ENCODE measurements at regions not wholly inside any gene's neighbourhood (a gene's known extent, or its start where the extent isn't known, plus 50 kb on each side); places are given as distances from the start of the nearest gene placed in this dataset.

DNA sequence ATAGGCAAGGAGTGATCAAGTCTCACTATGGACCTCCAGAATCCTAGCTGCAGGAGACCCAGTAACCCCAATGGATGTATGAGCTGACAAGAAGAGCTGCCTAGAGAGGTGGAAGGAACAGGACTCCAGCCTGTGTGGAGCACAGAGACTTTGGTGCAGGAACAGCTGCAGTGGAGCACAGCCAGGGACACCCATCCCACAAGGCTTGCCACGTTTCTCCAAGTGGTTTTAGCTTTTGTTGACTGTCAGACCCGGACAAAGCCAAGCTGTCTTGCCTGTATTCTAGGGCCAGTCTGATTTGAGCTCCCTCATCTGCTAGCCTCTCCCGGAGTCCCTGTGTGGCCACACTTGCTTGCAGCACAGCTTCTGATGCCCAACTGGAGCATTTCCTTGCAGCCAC lies 224.7 kb downstream of the CHRM2 start:
- TF ChIP-seq CTCF (IDR thresholded peaks at IDR 0.05; ENCODE audit: low read depth, low read length, missing control alignments), result no peak
- no peak for DNase-seq (ENCODE audit: extremely low read depth, low read depth)
- no peak overlapping the region for H3K4me3 ChIP-seq (replicated peaks; ENCODE audit: low read depth, low read length)

DNA sequence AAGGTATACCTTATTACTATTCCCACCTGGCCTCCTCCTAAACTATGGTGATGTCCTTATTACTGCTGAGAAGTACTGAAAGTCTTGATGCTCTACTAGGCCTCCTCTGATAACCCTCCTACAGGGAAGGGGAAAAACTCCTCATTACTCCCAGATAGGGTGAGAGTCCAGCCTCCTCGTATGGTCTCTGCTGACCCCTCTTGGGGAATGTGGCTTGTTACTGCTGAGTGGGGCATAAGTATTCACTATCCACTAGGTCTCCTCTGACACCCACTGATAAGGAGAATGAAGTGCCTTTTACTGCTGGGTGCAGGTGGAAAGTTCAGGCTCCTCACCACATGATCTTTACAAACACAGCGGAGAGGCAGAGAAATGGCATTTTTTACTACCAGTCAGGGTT lies 222.9 kb downstream of the CHRM2 start:
- no peak for DNase-seq (ENCODE audit: extremely low read depth, low read depth)
- no peak overlapping the region for H3K4me3 ChIP-seq (replicated peaks; ENCODE audit: low read depth, low read length)

DNA sequence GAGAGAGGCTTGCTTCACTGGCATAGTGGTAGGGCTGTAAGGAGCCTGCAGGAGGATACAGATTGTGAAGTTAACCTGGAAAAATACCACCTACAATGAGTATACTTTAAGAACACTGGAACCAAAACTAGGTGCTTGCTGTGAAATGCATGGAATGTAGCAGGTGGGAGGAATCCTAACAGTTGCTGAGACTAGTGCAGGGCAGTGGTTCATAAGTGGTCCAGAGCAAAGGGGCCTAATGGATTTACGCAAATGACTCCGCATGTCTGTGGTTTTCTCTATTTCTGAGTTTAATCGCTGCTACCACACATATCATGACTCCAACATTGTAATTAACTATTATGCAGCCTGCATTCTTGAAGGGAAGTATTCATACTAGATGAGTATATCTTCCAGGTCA lies 218.4 kb downstream of the CHRM2 start:
- no peak for TF ChIP-seq CTCF (IDR thresholded peaks at IDR 0.05; ENCODE audit: low read depth, low read length, missing control alignments)
- H3K4me3 ChIP-seq (replicated peaks; ENCODE audit: low read depth, low read length), result no peak overlapping the region
- no peak for DNase-seq (ENCODE audit: extremely low read depth, low read depth)

More for the DNA sequence above, 222.9 kb downstream of the CHRM2 start:
- peak; percentile 49 for TF ChIP-seq CTCF (IDR thresholded peaks at IDR 0.05; ENCODE audit: low read depth, low read length, missing control alignments)

DNA sequence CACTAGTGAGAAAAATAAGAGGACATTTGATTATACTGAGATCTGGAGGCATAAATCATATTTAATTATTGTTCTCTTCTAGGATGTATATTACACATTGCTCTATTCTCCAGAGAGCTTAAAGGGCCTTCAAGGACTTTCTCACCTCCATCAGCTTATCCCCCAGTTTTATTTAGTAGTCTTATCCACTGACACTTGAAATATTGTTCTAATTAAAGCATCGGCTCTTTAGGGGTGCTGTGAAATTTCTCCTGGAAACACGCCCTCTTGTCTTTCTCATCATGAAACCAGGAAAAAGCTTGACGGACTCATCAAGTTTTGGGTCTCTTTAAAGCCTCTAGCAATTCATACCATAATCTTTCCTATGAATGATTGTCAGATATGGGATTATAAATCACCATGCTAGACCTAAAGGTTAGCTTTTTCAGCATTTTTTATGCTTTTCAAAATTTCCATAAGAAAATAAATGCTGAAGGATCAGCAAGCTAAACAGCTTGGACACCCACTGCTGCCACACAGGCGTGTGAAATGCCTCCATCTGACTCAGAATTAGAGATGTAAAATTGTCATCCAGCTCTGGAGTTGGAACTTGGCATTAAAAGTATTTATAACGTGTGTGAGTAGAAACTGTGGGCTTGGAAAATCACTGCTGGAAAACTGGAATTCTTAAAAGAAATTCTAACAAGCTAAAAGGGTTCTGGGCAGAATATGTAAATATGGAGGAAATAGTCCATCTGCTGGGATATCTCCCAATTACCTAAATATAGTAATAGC lies 216.3 kb downstream of the CHRM2 start:
- DNase-seq (ENCODE audit: extremely low read depth, low read depth), result no peak
- no peak for TF ChIP-seq CTCF (IDR thresholded peaks at IDR 0.05; ENCODE audit: low read depth, low read length, missing control alignments)
- H3K4me3 ChIP-seq (replicated peaks; ENCODE audit: low read depth, low read length), result no peak overlapping the region

- DNase-seq (ENCODE audit: extremely low read depth, low read depth), result no peak
- H3K4me3 ChIP-seq (replicated peaks; ENCODE audit: low read depth, low read length), result no peak overlapping the region
- no peak for TF ChIP-seq CTCF (IDR thresholded peaks at IDR 0.05; ENCODE audit: low read depth, low read length, missing control alignments)
These were observed 213.9 kb downstream of the CHRM2 start for GRCh38 chr7:137082391-137082790.

GRCh38 chr7:137081321-137082093 lies 213.1 kb downstream of the CHRM2 start:
- no peak for TF ChIP-seq CTCF (IDR thresholded peaks at IDR 0.05; ENCODE audit: low read depth, low read length, missing control alignments)
- H3K4me3 ChIP-seq (replicated peaks; ENCODE audit: low read depth, low read length), result no peak overlapping the region
- DNase-seq (ENCODE audit: extremely low read depth, low read depth), result peak; percentile 84
